ENCODE measurements at regions not wholly inside any gene's neighbourhood (a gene's known extent, or its start where the extent isn't known, plus 50 kb on each side); places are given as distances from the start of the nearest gene placed in this dataset.

- no peak for DNase-seq
Measured at GRCh38 chr10:31604646-31605170, 285.7 kb downstream of the ZEB1 start.

- no peak for DNase-seq
Measured at GRCh38 chr10:31604096-31604495, 285.1 kb downstream of the ZEB1 start.

- peak; percentile 92 for DNase-seq
Measured at GRCh38 chr10:31603235-31604087, 284.4 kb downstream of the ZEB1 start.

GRCh38 chr10:31602541-31603234 is 283.7 kb downstream of the ZEB1 start:
- peak; percentile 19 for DNase-seq

GRCh38 chr10:31601136-31601535 is 282.1 kb downstream of the ZEB1 start:
- no peak for DNase-seq

- peak; percentile 29 for DNase-seq
Measured at GRCh38 chr10:31599626-31600504, 280.8 kb downstream of the ZEB1 start.

- no peak for DNase-seq
Measured at GRCh38 chr10:31596765-31597164, 277.7 kb downstream of the ZEB1 start.

- DNase-seq = no peak
Measured at GRCh38 chr10:31595992-31596391, 277.0 kb downstream of the ZEB1 start.

GRCh38 chr10:31594347-31594873 is 275.4 kb downstream of the ZEB1 start:
- no peak for DNase-seq

- DNase-seq = no peak
Measured at GRCh38 chr10:31593124-31593523, 274.1 kb downstream of the ZEB1 start.

GRCh38 chr10:31591569-31591968 is 272.6 kb downstream of the ZEB1 start:
- no peak for DNase-seq

GRCh38 chr10:31590023-31590800 is 271.2 kb downstream of the ZEB1 start:
- no peak for DNase-seq

GRCh38 chr10:31587691-31588090 is 268.7 kb downstream of the ZEB1 start:
- no peak for DNase-seq

GRCh38 chr10:31586723-31587638 is 268.0 kb downstream of the ZEB1 start:
- DNase-seq = no peak

GRCh38 chr10:31584876-31585275 is 265.9 kb downstream of the ZEB1 start:
- no peak for DNase-seq

- DNase-seq = no peak
Measured at GRCh38 chr10:31584098-31584631, 265.1 kb downstream of the ZEB1 start.

- DNase-seq = no peak
Measured at GRCh38 chr10:31583293-31583692, 264.3 kb downstream of the ZEB1 start.

- no peak for DNase-seq
Measured at GRCh38 chr10:31582365-31583052, 263.5 kb downstream of the ZEB1 start.

GRCh38 chr10:31581741-31582323 is 262.8 kb downstream of the ZEB1 start:
- DNase-seq = no peak
